ENCODE measurements at regions not wholly inside any gene's neighbourhood (a gene's known extent, or its start where the extent isn't known, plus 50 kb on each side); places are given as distances from the start of the nearest gene placed in this dataset.

DNA sequence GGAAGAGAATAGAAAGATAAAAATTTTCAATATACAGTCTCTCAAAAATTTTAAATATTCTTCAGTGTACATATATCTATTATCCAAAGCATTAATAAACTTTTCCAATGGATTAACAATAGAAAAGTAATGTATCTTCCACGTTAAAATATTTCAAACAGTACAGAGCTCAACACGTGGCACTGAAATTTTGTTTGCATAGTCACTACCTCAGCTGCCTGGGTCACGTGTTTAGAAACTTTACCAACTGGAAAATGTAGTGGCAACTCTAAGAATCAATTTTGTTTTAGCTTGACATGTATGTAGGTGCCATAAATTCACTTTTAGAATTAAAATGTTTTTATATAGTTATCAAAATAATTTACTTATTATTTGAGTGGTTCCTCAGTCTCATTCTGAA, 85.3 kb downstream of the CNTN3 start:
- 93% methylated on average over 3 of the region's 3 CpGs for WGBS (ENCODE audit: insufficient coverage)

DNA sequence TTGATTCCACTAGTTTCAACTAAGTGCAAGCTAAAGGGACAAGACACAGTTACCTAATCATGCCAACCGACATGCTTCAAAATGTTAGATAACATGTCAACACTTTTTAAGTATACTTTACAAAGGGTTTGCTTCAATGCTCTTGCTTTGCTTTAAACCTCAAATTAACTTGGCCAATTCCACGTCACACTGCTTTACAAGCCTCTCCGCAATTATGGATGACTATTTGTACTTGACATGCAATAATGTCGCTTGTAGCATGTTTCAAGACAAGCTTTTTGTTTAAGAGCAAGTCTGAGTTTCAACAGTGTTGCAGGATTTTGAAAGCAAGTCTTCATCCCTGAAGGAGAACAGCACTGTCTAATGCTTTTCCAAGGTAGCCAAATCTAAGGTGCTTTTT, 86.9 kb downstream of the CNTN3 start:
- CTCF ChIA-PET: no interaction called here
- 95% methylated on average over 4 of the region's 4 CpGs for WGBS (ENCODE audit: insufficient coverage)
- no peak for DNase-seq

More for the DNA sequence above, 85.3 kb downstream of the CNTN3 start:
- Histone ChIP-seq H3K9me3 (ENCODE audit: control extremely low read depth in 1 of 5, control insufficient read depth in 4 of 5, insufficient read depth in 2 of 5, low read depth in 1 of 5, low read length in 4 of 5) (no peaks in the 10 kb centered on the region), H3K27me3 (replicated peaks in 2 of 5; ENCODE audit: control insufficient read depth in 4 of 5, insufficient read depth in 5 of 5, low read length in 4 of 5) (no peaks in the 10 kb centered on the region), H3K36me3 (ENCODE audit: control insufficient read depth in 4 of 4, insufficient read depth in 4 of 4, low read length in 3 of 4) (no peaks in the 10 kb centered on the region), H3K4me3 (ENCODE audit: control insufficient read depth in 1 of 7, extremely low read depth in 1 of 7, insufficient read depth in 4 of 7, low read depth in 2 of 7, low read length in 6 of 7) (no peak overlapping the region), H3K4me1 (ENCODE audit: control extremely low read depth in 1 of 4, control insufficient read depth in 4 of 4, insufficient read depth in 4 of 4, low read length in 3 of 4) (no peaks in the 10 kb centered on the region), H3K27ac (ENCODE audit: insufficient read depth in 1 of 2, low read depth in 1 of 2, low read length in 2 of 2, poor library complexity in 1 of 2, severe bottlenecking in 2 of 2) (no peak overlapping the region)
- ChIA-PET CTCF (no interaction called here), POLR2A (no interaction called here)
- DNase-seq: no peak

DNA sequence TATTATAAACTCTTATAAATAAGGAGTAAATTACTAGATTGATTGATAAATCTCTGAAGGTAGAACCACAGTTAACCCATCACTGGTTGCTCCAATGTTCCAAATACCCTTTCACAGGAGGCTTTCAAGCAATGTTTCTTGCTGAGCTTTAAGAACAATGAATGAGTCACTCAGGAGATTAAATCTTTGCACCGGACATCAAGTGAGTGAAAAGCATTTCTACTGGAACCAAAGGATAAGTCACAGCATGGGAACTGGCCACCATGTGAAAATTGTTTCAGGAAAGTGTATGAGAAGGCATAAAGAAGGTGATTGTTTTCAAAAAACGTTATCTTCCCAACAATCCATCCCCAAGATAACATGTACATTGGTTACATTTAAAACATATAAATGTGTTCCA, 90.6 kb downstream of the CNTN3 start:
- CTCF ChIA-PET: no interaction called here
- no peak for DNase-seq
- H3K4me1 ChIP-seq (ENCODE audit: control extremely low read depth in 1 of 4, control insufficient read depth in 4 of 4, insufficient read depth in 4 of 4, low read length in 3 of 4): no peaks in the 10 kb centered on the region
- H3K27me3 ChIP-seq (replicated peaks in 2 of 5; ENCODE audit: control insufficient read depth in 4 of 5, insufficient read depth in 5 of 5, low read length in 4 of 5): no peaks in the 10 kb centered on the region
- no peak overlapping the region for H3K4me3 ChIP-seq (ENCODE audit: control insufficient read depth in 1 of 7, extremely low read depth in 1 of 7, insufficient read depth in 4 of 7, low read depth in 2 of 7, low read length in 6 of 7)
- H3K9me3 ChIP-seq (ENCODE audit: control extremely low read depth in 1 of 5, control insufficient read depth in 4 of 5, insufficient read depth in 2 of 5, low read depth in 1 of 5, low read length in 4 of 5): no peaks in the 10 kb centered on the region
- POLR2A ChIA-PET: no interaction called here
- H3K36me3 ChIP-seq (ENCODE audit: control insufficient read depth in 4 of 4, insufficient read depth in 4 of 4, low read length in 3 of 4): no peaks in the 10 kb centered on the region
- no peak overlapping the region for H3K27ac ChIP-seq (ENCODE audit: insufficient read depth in 1 of 2, low read depth in 1 of 2, low read length in 2 of 2, poor library complexity in 1 of 2, severe bottlenecking in 2 of 2)
- WGBS (ENCODE audit: insufficient coverage): 71% methylated on average over 1 of the region's 2 CpGs

More for the DNA sequence above, 86.9 kb downstream of the CNTN3 start:
- no peaks in the 10 kb centered on the region for H3K36me3 ChIP-seq (ENCODE audit: control insufficient read depth in 4 of 4, insufficient read depth in 4 of 4, low read length in 3 of 4)
- H3K4me1 ChIP-seq (ENCODE audit: control extremely low read depth in 1 of 4, control insufficient read depth in 4 of 4, insufficient read depth in 4 of 4, low read length in 3 of 4): no peaks in the 10 kb centered on the region
- POLR2A ChIA-PET: no interaction called here
- no peaks in the 10 kb centered on the region for H3K27me3 ChIP-seq (replicated peaks in 2 of 5; ENCODE audit: control insufficient read depth in 4 of 5, insufficient read depth in 5 of 5, low read length in 4 of 5)
- no peaks in the 10 kb centered on the region for H3K9me3 ChIP-seq (ENCODE audit: control extremely low read depth in 1 of 5, control insufficient read depth in 4 of 5, insufficient read depth in 2 of 5, low read depth in 1 of 5, low read length in 4 of 5)
- H3K27ac ChIP-seq (ENCODE audit: insufficient read depth in 1 of 2, low read depth in 1 of 2, low read length in 2 of 2, poor library complexity in 1 of 2, severe bottlenecking in 2 of 2): no peak overlapping the region
- H3K4me3 ChIP-seq (ENCODE audit: control insufficient read depth in 1 of 7, extremely low read depth in 1 of 7, insufficient read depth in 4 of 7, low read depth in 2 of 7, low read length in 6 of 7): no peak overlapping the region

DNA sequence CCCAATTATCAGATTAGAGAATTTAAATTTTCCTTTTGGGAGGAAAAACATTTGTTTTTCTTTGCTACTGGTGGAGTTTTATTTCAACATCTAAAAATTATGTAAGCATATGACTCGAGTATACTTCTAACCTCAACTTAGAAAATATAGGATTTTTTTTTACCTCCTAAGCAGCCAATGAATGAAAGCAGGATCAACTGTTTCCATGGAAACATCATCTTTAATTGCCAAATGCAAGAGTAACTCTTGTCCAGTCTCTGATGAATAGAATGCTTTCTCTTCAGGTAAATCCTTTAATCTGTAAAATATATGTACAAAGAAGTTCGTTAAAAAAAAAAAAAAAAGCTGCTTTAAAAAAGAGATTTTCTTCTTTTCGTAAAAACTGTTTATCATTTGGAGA, 93.6 kb downstream of the CNTN3 start:
- Histone ChIP-seq H3K4me3 (ENCODE audit: control insufficient read depth in 1 of 7, extremely low read depth in 1 of 7, insufficient read depth in 4 of 7, low read depth in 2 of 7, low read length in 6 of 7) (no peak overlapping the region), H3K27me3 (replicated peaks in 2 of 5; ENCODE audit: control insufficient read depth in 4 of 5, insufficient read depth in 5 of 5, low read length in 4 of 5) (no peaks in the 10 kb centered on the region), H3K36me3 (ENCODE audit: control insufficient read depth in 4 of 4, insufficient read depth in 4 of 4, low read length in 3 of 4) (no peaks in the 10 kb centered on the region), H3K27ac (ENCODE audit: insufficient read depth in 1 of 2, low read depth in 1 of 2, low read length in 2 of 2, poor library complexity in 1 of 2, severe bottlenecking in 2 of 2) (no peak overlapping the region), H3K9me3 (ENCODE audit: control extremely low read depth in 1 of 5, control insufficient read depth in 4 of 5, insufficient read depth in 2 of 5, low read depth in 1 of 5, low read length in 4 of 5) (no peaks in the 10 kb centered on the region), H3K4me1 (ENCODE audit: control extremely low read depth in 1 of 4, control insufficient read depth in 4 of 4, insufficient read depth in 4 of 4, low read length in 3 of 4) (no peaks in the 10 kb centered on the region)
- POLR2A ChIA-PET: no interaction called here
- WGBS (ENCODE audit: insufficient coverage): no CpG with 5 or more reads among the region's 3 CpGs
- no peak for DNase-seq
- CTCF ChIA-PET: no interaction called here

DNA sequence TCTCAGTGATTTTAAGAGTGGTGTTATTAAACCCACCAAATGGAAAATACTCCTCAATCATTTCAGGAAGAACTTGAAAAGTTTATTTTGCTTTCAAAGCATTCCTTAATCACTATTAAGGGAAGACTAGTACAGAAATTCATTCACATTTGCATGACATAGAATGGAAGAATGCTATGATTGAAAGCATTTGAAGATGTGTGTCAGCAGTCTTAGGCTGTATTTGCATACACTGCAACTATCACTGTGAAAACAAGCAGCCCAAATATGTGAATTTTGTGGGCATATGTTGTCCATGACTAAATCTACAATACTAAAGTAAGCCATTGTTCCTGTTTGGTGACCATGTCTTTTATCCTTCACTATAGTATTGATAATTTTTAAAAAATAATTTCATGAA, 95.8 kb downstream of the CNTN3 start:
- CTCF ChIA-PET: no interaction called here
- H3K4me3 ChIP-seq (ENCODE audit: control insufficient read depth in 1 of 7, extremely low read depth in 1 of 7, insufficient read depth in 4 of 7, low read depth in 2 of 7, low read length in 6 of 7): no peak overlapping the region
- H3K27me3 ChIP-seq (replicated peaks in 2 of 5; ENCODE audit: control insufficient read depth in 4 of 5, insufficient read depth in 5 of 5, low read length in 4 of 5): no peaks in the 10 kb centered on the region
- H3K9me3 ChIP-seq (ENCODE audit: control extremely low read depth in 1 of 5, control insufficient read depth in 4 of 5, insufficient read depth in 2 of 5, low read depth in 1 of 5, low read length in 4 of 5): no peaks in the 10 kb centered on the region
- DNase-seq: no peak
- no peak overlapping the region for H3K27ac ChIP-seq (ENCODE audit: insufficient read depth in 1 of 2, low read depth in 1 of 2, low read length in 2 of 2, poor library complexity in 1 of 2, severe bottlenecking in 2 of 2)
- H3K4me1 ChIP-seq (ENCODE audit: control extremely low read depth in 1 of 4, control insufficient read depth in 4 of 4, insufficient read depth in 4 of 4, low read length in 3 of 4): no peaks in the 10 kb centered on the region
- POLR2A ChIA-PET: no interaction called here
- H3K36me3 ChIP-seq (ENCODE audit: control insufficient read depth in 4 of 4, insufficient read depth in 4 of 4, low read length in 3 of 4): no peaks in the 10 kb centered on the region

DNA sequence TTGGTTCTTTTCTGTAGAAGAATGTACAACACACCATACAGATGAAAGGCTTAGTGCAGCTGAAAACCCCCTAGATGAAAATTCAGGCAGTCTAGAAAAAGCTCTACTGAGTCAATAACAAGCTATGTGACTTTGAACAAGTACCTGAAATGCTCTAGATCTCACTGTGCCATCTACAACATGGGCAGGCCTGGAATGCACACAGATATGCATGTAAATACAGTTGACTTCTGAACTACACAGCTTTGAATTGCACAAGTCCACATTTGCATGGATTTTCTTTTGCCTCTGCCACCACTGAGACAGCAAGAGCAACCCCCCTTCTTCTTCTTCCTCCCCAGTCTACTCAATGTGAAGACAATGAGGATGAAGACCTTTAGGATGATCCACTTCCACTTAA, 98.4 kb downstream of the CNTN3 start:
- Histone ChIP-seq H3K4me3 (ENCODE audit: control insufficient read depth in 1 of 7, extremely low read depth in 1 of 7, insufficient read depth in 4 of 7, low read depth in 2 of 7, low read length in 6 of 7) (no peak overlapping the region), H3K27me3 (replicated peaks in 2 of 5; ENCODE audit: control insufficient read depth in 4 of 5, insufficient read depth in 5 of 5, low read length in 4 of 5) (no peaks in the 10 kb centered on the region), H3K9me3 (ENCODE audit: control extremely low read depth in 1 of 5, control insufficient read depth in 4 of 5, insufficient read depth in 2 of 5, low read depth in 1 of 5, low read length in 4 of 5) (no peaks in the 10 kb centered on the region), H3K27ac (ENCODE audit: insufficient read depth in 1 of 2, low read depth in 1 of 2, low read length in 2 of 2, poor library complexity in 1 of 2, severe bottlenecking in 2 of 2) (no peak overlapping the region), H3K36me3 (ENCODE audit: control insufficient read depth in 4 of 4, insufficient read depth in 4 of 4, low read length in 3 of 4) (no peaks in the 10 kb centered on the region), H3K4me1 (ENCODE audit: control extremely low read depth in 1 of 4, control insufficient read depth in 4 of 4, insufficient read depth in 4 of 4, low read length in 3 of 4) (no peaks in the 10 kb centered on the region)
- no peak for DNase-seq
- POLR2A ChIA-PET: no interaction called here
- CTCF ChIA-PET: interaction anchor here (1.3 kb wide), 1 partner anchor 10 kb away, joined by 3 read pairs; no protein-coding TSS in a partner anchor

DNA sequence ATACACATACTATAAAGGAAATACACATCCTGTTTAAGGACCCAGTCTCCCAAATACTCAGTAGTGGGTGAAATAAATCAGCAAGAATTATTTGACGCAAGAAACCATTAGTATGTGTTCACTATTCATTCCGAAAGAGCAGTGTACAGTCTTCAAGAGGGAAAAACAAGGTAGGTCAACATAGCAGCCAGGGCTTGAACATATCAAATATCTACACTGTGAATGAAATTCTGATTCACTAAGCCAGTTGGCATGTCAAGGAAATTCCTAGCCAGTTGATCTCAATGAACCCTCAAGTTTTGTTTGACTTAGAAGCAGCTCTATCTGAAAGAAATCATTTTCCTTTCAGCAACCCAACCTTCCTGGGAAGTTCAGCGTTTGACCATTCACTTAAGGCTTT, 99.0 kb downstream of the CNTN3 start:
- H3K36me3 ChIP-seq (ENCODE audit: control insufficient read depth in 4 of 4, insufficient read depth in 4 of 4, low read length in 3 of 4): no peaks in the 10 kb centered on the region
- ChIA-PET POLR2A (no interaction called here), CTCF (interaction anchor here (1.3 kb wide), 1 partner anchor 9 kb away, joined by 3 read pairs; no protein-coding TSS in a partner anchor)
- H3K27ac ChIP-seq (ENCODE audit: insufficient read depth in 1 of 2, low read depth in 1 of 2, low read length in 2 of 2, poor library complexity in 1 of 2, severe bottlenecking in 2 of 2): no peak overlapping the region
- 75% methylated on average over 2 of the region's 3 CpGs for WGBS (ENCODE audit: insufficient coverage)
- no peak overlapping the region for H3K4me3 ChIP-seq (ENCODE audit: control insufficient read depth in 1 of 7, extremely low read depth in 1 of 7, insufficient read depth in 4 of 7, low read depth in 2 of 7, low read length in 6 of 7)
- DNase-seq: no peak
- no peaks in the 10 kb centered on the region for H3K27me3 ChIP-seq (replicated peaks in 2 of 5; ENCODE audit: control insufficient read depth in 4 of 5, insufficient read depth in 5 of 5, low read length in 4 of 5)
- H3K9me3 ChIP-seq (ENCODE audit: control extremely low read depth in 1 of 5, control insufficient read depth in 4 of 5, insufficient read depth in 2 of 5, low read depth in 1 of 5, low read length in 4 of 5): no peaks in the 10 kb centered on the region
- H3K4me1 ChIP-seq (ENCODE audit: control extremely low read depth in 1 of 4, control insufficient read depth in 4 of 4, insufficient read depth in 4 of 4, low read length in 3 of 4): no peaks in the 10 kb centered on the region

DNA sequence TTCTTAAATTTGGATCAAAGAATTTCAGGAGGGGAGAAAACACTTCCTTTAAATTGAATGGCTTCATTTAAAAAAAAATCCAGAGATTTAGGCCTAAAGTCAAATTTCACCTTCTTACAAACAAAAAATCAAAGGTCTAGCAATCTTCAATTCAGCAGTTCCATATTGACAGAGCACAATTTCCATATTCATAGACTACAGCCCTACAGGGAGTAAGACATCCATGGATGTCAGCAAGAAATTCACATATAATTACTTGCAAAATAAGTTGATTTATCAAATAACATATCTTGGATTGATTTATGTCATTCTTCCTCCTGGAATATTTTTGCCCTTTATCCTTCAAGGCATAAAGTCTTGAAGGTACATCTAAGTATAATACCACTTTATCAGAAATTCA, 103.4 kb downstream of the CNTN3 start:
- CTCF ChIA-PET: no interaction called here
- H3K4me3 ChIP-seq (ENCODE audit: control insufficient read depth in 1 of 7, extremely low read depth in 1 of 7, insufficient read depth in 4 of 7, low read depth in 2 of 7, low read length in 6 of 7): no peak overlapping the region
- H3K27me3 ChIP-seq (replicated peaks in 2 of 5; ENCODE audit: control insufficient read depth in 4 of 5, insufficient read depth in 5 of 5, low read length in 4 of 5): no peaks in the 10 kb centered on the region
- H3K27ac ChIP-seq (ENCODE audit: insufficient read depth in 1 of 2, low read depth in 1 of 2, low read length in 2 of 2, poor library complexity in 1 of 2, severe bottlenecking in 2 of 2): no peak overlapping the region
- no peaks in the 10 kb centered on the region for H3K4me1 ChIP-seq (ENCODE audit: control extremely low read depth in 1 of 4, control insufficient read depth in 4 of 4, insufficient read depth in 4 of 4, low read length in 3 of 4)
- no peaks in the 10 kb centered on the region for H3K36me3 ChIP-seq (ENCODE audit: control insufficient read depth in 4 of 4, insufficient read depth in 4 of 4, low read length in 3 of 4)
- DNase-seq: no peak
- no peaks in the 10 kb centered on the region for H3K9me3 ChIP-seq (ENCODE audit: control extremely low read depth in 1 of 5, control insufficient read depth in 4 of 5, insufficient read depth in 2 of 5, low read depth in 1 of 5, low read length in 4 of 5)
- POLR2A ChIA-PET: no interaction called here

Data from common myeloid progenitor, CD34-positive (primary cell).